Choroid plexus epithelial cell (primary cell): ENCODE measurements at regions not wholly inside any gene's neighbourhood (a gene's known extent, or its start where the extent isn't known, plus 50 kb on each side); places are given as distances from the start of the nearest gene placed in this dataset.
A peak's percentile ranks its signal among the peaks of the same experiment; 100 is the strongest.

Source experiments
- DNase-seq: peaks from one replicate; pipeline ENCODE4 v3.0.0-alpha.2; 2010; ENCODE audit warnings: low read depth
- H3K4me3 ChIP-seq: 2 replicates; pipeline ENCODE4 v1.5.1; 2011; ENCODE audit warnings: low read depth, mild to moderate bottlenecking, control low read depth, low read length, moderate library complexity
- CTCF ChIP-seq: conservative IDR thresholded peaks from 2 replicates; pipeline ENCODE4 v1.5.1; 2011; ENCODE audit warnings: low read depth, mild to moderate bottlenecking, control low read depth, inconsistent platforms, low read length, moderate library complexity

DNA sequence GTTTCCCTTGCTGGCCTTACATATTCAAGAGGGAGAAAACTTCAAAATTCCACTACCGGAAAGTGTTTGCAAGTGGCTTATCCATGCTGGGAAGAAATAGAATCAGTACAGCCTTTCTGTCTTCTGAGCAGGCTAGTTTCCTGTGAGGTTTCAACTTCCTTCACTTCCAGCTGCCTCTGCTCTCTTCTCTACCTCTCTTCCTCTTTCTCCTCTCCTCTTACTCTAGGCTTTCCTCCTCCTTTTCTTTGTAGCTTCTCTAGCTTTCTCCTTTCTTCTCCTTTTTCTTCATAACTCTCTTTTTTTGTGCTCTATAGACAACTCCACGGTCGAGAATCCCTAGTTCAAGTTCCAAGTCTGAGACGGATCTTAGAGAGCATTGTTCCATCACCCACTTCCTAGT lies 421.8 kb downstream of the ETS1 start:
- no peak for TF ChIP-seq CTCF
- no peak overlapping the region for H3K4me3 ChIP-seq
- no peak for DNase-seq

GRCh38 chr11:128164080-128164741 lies 423.1 kb downstream of the ETS1 start:
- no peak for TF ChIP-seq CTCF
- no peak for DNase-seq
- no peak overlapping the region for H3K4me3 ChIP-seq

DNA sequence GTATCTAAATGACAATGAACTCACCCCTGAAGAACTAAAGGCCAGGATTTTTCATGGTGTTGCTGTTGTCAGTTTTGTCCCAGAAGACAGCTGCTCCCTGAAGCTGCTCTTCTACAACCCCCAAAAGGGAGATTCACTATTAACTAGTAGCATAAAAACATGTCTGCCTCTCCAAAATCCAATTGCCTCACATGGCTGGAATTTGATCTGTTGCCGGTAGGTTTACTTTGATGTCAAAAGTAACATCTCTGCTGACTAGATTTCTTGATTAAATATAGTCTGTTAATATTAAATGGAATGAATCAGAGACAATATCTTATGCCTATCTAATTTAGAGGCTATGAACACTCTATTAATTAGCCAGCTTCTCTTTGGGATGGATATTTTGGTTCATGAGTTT lies 425.4 kb downstream of the ETS1 start:
- TF ChIP-seq CTCF, result no peak
- no peak overlapping the region for H3K4me3 ChIP-seq

DNA sequence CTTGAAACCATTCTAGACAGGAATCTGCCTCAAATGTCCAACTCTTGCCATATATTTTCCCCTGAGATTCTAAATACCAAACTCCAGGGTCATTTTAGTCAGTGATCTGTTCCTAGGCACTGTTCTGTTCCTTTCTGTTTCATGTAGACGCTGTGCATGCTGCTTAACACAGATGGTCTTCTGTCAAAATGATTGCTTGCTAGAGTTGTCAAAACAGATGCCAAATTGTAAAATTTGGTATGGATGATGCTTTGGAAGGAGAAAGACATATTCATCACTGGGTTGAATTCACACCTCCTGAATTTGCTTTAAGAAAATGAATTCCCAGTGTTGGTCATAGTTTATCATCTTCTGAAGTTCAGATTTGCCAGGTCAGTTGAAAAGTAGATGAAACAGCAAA lies 425.9 kb downstream of the ETS1 start:
- no peak for DNase-seq
- no peak overlapping the region for H3K4me3 ChIP-seq
- no peak for TF ChIP-seq CTCF

More for the DNA sequence above, 425.4 kb downstream of the ETS1 start:
- DNase-seq, result no peak

DNA sequence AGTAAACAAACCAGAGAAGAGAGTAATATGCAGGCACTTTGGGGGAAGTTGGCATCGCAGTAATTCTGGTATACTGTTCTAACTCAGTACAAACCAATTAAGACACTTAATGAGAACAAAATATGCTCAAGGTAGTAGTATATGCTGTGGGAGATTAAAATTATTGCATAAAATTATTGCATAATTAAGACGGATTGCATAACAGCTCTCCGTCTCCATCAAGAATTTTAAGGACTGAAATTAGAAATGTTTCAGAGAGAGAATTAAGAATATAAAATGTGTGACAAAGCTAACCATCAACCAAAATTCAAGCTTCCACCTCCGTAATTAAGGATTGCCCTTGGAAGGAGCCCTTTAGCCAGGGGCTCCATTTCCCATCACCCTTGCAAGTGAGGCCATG lies 428.5 kb downstream of the ETS1 start:
- no peak overlapping the region for H3K4me3 ChIP-seq
- no peak for DNase-seq
- TF ChIP-seq CTCF, result no peak

- DNase-seq, result peak; percentile 90
- TF ChIP-seq CTCF, result peak; percentile 72
- peak overlapping the region; percentile 44 for H3K4me3 ChIP-seq
These were observed 429.7 kb downstream of the ETS1 start for GRCh38 chr11:128157423-128158298.
